IPS-15b (cell line): ENCODE measurements at regions not wholly inside any gene's neighbourhood (a gene's known extent, or its start where the extent isn't known, plus 50 kb on each side); places are given as distances from the start of the nearest gene placed in this dataset.

ENCODE experiments used
- H3K27me3 ChIP-seq: one replicate; pipeline ENCODE4 v1.6.1; 2013; ENCODE audit warnings: low read length; ENCODE audit not compliant: control insufficient read depth, insufficient read depth
- H3K36me3 ChIP-seq: one replicate; pipeline ENCODE4 v1.6.1; 2013; ENCODE audit warnings: low read length; ENCODE audit not compliant: control insufficient read depth, insufficient read depth
- H3K4me1 ChIP-seq: one replicate; pipeline ENCODE4 v1.6.1; 2013; ENCODE audit warnings: mild to moderate bottlenecking, low read length; ENCODE audit not compliant: control insufficient read depth, insufficient read depth
- H3K4me3 ChIP-seq: one replicate; pipeline ENCODE4 v1.5.1; 2013; ENCODE audit warnings: low read depth, low read length
- H3K9ac ChIP-seq: one replicate; pipeline ENCODE4 v1.6.1; 2013; ENCODE audit warnings: low read depth, mild to moderate bottlenecking, low read length
- H3K9me3 ChIP-seq: one replicate; pipeline ENCODE4 v1.6.1; 2013; ENCODE audit warnings: mild to moderate bottlenecking, low read length; ENCODE audit not compliant: control insufficient read depth, insufficient read depth

DNA sequence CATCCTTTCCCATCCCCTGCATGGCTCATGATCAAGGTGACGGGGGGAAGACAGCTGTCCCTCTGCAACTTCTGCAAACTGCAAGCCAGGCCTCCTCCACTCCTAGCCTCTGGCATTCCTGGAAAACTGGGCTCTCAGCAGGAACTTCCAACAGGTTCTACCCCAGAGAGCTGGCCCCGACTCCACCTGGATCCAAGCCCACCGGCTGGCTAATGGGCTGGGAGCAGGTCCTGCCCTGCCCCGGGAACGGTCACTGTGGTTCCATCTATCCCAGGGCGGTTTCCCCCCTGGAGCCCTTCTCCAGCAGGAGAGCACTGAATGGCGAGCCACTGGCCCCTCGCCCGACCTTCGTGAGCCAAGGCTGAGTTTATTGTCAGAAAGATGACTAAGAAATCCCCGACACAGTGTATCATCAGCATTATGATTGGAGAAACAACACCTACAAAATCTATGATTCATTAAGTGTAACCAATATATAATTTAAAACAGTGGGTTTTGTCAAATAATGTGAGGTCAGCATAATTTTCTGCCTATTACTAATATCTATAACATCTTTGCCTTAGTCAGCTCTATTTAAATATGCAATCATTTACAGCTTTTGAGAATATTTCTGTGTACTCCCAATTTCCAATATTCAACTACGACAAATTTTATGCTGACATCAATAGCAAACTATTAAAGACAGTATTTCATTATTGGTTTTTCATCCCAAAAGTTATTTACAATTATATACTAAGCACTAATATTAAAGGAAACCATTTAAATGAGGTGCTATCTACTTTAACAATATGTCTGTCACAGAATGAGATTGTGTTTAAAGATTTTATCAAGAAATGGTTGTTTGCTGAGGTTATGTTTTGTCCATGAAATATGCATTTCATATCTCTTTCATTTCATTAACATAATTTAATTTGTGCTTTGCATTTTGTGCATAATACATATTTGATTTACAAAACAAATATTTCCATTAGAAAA lies 133.0 kb downstream of the URI1 start:
- no peak overlapping the region for H3K9ac ChIP-seq
- no peaks in the 10 kb centered on the region for H3K36me3 ChIP-seq
- no peak overlapping the region for H3K4me3 ChIP-seq
- no peaks in the 10 kb centered on the region for H3K4me1 ChIP-seq
- H3K9me3 ChIP-seq = no peaks in the 10 kb centered on the region
- no peaks in the 10 kb centered on the region for H3K27me3 ChIP-seq

DNA sequence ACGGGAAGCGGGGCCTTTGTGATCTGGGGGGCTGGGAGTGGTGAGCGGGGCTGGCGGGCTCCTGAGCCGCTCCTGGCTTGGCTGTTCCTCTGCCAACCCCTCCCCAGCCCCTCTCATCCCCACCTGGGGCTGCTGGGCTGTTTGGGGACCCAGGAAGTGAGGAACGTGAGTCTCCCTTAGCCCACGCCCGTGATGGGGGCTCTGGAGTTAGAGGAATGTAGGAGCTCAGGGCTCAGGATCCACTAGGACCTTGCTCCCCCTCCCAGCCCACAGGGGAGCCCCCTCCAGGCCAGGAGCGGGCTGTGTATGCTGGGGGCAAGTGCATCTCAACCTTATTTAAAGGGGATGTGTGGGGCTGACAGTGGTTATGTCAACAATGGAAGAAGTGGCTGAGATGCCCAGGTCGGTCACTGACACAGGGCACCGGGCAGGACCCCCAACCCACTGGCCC lies 134.1 kb downstream of the URI1 start:
- Histone ChIP-seq H3K9me3 (no peaks in the 10 kb centered on the region), H3K4me3 (no peak overlapping the region), H3K9ac (no peak overlapping the region), H3K4me1 (no peaks in the 10 kb centered on the region), H3K36me3 (no peaks in the 10 kb centered on the region), H3K27me3 (no peaks in the 10 kb centered on the region)

DNA sequence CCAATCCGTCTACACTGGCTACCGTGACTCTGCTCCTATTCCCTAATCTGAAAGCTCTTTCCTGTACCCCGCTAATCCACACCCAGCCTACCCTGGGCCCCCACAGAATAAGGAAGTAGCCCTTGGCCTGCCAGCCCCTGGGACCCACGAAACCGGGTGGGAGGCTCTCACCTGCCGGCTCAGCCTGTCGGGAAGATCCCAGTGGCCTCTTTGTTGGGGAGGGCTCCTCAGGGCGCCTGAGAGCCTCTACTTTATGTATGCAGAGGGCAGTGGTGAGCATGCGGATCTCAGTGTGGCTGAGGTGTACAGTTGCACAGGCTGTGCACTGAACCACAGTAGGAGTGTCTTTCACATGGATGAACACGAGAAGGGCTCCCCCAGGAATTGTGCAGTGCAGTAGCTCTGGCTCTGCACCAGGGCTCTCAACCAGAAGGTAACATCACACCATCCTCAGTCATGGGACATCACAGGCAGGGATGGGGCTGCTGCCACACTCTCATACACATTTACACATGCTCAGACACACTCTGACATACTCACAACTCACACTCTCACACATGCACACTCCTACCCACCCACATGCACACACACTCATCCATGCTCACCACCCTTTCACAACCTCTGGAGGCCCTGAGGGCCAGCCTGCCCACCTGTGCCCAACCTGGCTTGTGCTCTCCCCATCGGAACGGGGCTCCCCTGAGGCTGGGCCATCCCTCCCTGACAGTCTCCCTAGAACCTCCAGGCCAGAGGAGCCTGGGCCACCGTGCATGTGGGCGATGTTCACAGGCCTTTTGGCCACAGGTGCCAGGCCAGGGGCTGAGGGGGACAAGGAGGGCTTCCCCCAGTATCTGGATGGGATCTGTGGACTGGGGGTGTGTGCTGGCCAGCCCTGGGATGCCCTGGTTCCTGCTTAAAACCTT lies 135.0 kb downstream of the URI1 start:
- no peak overlapping the region for H3K9ac ChIP-seq
- no peaks in the 10 kb centered on the region for H3K4me1 ChIP-seq
- H3K36me3 ChIP-seq = no peaks in the 10 kb centered on the region
- no peak overlapping the region for H3K4me3 ChIP-seq
- no peaks in the 10 kb centered on the region for H3K27me3 ChIP-seq
- no peaks in the 10 kb centered on the region for H3K9me3 ChIP-seq

DNA sequence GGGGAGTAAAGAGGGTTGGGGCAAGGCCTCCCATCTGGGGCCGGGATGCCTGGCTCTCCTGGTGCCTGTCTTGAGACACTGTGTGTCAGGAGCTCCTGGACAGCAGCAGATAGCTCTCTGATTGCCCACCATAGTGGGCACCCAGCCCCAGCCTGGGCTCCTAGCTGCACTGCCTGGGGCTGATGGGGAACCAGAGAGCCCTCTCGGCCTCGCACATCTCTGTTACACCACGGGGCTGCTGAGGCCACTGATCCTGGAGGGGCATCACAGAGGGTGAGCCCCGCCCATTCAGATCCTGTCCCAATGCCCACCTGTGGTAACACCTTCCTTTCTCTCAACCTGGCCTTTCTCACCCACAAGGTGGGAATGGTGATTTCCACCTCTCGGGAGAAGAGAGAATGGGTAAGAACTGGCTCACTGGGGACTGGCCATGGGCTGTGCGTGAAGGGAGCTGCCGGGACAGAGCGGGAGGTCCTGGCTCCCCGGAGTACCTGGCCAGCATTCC lies 135.9 kb downstream of the URI1 start:
- Histone ChIP-seq H3K36me3 (no peaks in the 10 kb centered on the region), H3K27me3 (no peaks in the 10 kb centered on the region)

DNA sequence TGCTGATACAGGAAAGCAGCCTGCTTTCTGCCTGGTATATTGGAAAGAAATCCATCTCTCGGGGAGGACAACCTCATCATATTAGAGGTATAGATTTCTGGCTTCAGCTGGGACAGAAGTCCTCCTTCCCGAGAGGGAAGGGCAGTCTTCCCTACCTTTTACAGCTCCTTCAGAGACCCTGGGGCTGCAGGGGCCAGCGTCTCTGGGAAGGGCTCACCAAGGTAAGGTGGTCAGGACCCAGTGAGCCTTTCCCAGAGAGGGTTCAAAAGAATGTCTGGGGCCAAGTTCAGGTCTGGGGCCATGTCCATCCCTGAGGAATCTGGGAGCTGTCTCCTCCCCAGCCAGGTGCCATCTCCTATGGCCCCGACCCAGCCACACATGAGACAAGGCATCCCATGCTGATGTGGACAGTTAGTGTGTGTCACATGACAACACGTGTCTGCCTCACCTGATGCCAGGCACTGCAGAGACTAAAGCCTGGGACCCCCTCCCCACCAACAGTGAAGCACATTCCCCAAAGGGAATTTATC lies 136.4 kb downstream of the URI1 start:
- Histone ChIP-seq H3K36me3 (no peaks in the 10 kb centered on the region), H3K9ac (no peak overlapping the region), H3K4me3 (no peak overlapping the region), H3K4me1 (no peaks in the 10 kb centered on the region), H3K27me3 (no peaks in the 10 kb centered on the region), H3K9me3 (no peaks in the 10 kb centered on the region)

More for the DNA sequence above, 135.9 kb downstream of the URI1 start:
- Histone ChIP-seq H3K4me3 (no peak overlapping the region), H3K9ac (no peak overlapping the region), H3K4me1 (no peaks in the 10 kb centered on the region), H3K9me3 (no peaks in the 10 kb centered on the region)

DNA sequence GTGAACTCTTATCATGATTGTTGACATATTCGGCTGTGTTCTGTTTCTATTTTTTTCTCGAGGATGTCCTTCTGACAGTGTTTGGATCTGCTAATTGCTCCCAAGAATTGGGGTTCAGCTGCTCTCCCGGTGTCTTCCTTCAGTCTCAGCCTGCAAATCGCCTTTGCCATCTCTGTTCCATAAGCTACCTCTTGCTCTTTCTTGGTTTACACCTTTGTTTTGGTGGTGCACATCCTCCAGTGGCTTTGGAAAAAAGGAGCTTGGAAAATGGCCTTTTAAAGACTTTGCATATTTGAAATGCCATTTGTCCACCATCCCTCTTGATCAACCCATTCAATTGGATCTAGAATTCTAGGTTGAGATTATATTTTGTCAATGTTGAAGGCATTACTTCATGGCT lies 137.2 kb downstream of the URI1 start:
- Histone ChIP-seq H3K27me3 (no peaks in the 10 kb centered on the region), H3K36me3 (no peaks in the 10 kb centered on the region), H3K9me3 (no peaks in the 10 kb centered on the region), H3K4me3 (no peak overlapping the region), H3K4me1 (no peaks in the 10 kb centered on the region), H3K9ac (no peak overlapping the region)

DNA sequence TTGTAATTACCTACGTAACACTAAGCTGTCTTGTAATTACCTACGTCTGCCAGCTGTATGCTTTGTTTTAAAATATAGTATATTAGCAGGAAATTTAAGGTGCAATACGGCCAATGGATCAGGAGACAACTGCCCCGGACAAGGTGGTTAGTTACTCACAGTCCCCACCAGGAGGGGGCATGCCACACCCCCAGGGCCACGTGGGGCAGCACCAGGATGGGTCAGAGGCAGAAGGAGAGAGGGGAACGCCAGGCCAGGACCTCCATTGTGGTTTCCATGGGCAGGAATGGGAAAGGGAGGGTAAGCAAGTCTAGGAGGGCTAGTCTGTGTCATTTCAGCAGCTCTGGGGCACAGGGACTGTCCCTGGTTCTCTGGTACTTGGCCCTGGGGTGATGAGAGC lies 140.1 kb downstream of the URI1 start:
- Histone ChIP-seq H3K27me3 (no peaks in the 10 kb centered on the region), H3K36me3 (no peaks in the 10 kb centered on the region), H3K4me3 (no peak overlapping the region), H3K9me3 (no peaks in the 10 kb centered on the region), H3K4me1 (no peaks in the 10 kb centered on the region), H3K9ac (no peak overlapping the region)

DNA sequence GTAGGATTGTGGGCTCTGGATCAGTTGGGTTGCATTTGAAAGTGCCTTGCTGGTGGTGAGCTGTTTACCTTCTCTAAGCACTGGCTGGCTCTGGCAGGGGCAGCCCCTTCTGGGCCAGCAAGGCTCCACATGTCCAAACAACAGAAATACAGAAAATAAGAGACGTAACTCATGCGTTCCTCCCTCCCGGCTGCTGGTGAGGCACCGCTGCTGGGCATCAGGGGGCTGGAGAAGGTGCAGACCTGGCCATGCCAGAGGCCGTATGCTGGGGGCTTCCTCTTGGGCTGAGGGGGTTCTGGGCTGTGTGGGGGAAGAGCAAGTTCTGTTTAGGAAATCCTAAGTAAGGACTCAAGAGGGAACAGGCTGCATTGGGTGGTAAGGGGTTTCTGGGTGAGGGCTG lies 140.6 kb downstream of the URI1 start:
- no peaks in the 10 kb centered on the region for H3K4me1 ChIP-seq
- H3K4me3 ChIP-seq = no peak overlapping the region
- H3K9me3 ChIP-seq = no peaks in the 10 kb centered on the region
- H3K36me3 ChIP-seq = no peaks in the 10 kb centered on the region
- H3K9ac ChIP-seq = no peak overlapping the region
- no peaks in the 10 kb centered on the region for H3K27me3 ChIP-seq

DNA sequence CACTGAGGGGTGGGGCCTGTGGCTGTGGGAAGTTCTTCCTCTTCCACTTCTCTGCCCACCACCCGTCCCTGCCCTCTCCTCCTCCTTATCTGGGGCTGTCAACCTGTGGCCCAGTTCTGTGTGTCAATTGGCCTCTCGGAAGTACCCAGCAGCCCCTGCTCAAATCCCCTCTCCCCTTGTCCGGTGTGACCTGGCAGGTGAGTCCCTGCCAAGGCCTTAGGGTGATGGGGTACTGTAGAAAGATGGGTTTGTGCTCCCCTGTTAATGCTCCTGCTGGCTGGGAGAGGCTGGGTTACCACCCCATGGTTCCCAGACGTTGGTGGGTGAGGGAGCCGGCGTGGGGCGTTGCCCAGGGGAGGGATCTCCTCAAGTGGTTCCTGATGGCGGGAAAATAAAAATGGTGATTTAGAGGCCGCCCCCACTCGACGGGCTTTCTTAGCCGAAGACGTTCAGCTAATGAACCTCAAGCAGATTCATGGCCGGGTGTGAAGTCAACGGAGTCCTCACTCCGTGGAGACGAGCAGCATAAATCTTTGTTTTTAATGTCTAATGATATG lies 141.2 kb downstream of the URI1 start:
- no peak overlapping the region for H3K9ac ChIP-seq
- H3K9me3 ChIP-seq = no peaks in the 10 kb centered on the region
- no peaks in the 10 kb centered on the region for H3K4me1 ChIP-seq
- no peaks in the 10 kb centered on the region for H3K27me3 ChIP-seq
- no peak overlapping the region for H3K4me3 ChIP-seq
- no peaks in the 10 kb centered on the region for H3K36me3 ChIP-seq

DNA sequence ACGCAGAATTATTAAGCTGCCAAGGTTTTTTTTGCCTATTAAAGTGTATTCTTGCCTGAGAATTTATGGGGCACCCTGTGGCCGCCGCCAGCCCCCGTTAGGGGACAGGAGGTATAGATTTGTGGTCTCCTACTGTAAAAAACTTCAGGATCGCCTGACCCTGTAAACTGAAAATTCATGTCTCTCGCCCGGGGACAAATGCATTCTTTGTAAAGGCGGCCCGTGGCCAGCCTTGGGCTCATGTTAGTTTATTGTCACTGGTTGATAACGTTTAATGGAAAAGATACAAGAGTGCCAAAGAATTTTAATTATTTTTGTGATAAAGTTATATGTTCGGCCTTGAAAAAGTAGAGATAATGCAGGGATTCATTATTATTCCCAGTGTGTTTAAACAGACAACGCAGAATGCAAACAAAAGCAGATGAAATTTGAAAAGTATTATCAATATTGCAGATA lies 141.7 kb downstream of the URI1 start:
- no peaks in the 10 kb centered on the region for H3K9me3 ChIP-seq
- no peak overlapping the region for H3K9ac ChIP-seq
- no peaks in the 10 kb centered on the region for H3K36me3 ChIP-seq
- H3K27me3 ChIP-seq = no peaks in the 10 kb centered on the region
- no peaks in the 10 kb centered on the region for H3K4me1 ChIP-seq
- H3K4me3 ChIP-seq = no peak overlapping the region

DNA sequence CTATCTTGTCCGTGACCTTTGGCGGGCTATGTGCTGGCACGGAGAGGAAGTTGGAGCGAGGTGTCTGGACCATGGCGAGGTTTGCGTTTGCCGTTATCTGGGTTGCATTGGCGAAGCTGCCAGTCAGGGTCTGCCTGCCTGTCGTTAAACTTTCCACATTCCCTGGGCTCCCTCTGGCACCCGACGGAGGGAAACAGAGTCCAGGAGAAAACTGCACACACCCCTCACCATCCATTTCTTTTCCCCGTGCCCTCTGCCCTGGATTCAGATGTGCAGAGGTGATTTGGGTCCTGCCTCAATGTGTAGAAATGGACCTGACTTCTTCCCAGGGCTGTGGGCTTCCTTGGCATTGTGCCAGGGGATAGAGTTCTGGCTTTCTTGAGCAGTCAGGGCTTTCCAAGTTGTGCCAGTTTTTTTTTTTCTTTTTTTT lies 142.4 kb downstream of the URI1 start:
- Histone ChIP-seq H3K27me3 (no peaks in the 10 kb centered on the region), H3K36me3 (no peaks in the 10 kb centered on the region), H3K9me3 (no peaks in the 10 kb centered on the region), H3K4me3 (no peak overlapping the region), H3K4me1 (no peaks in the 10 kb centered on the region), H3K9ac (no peak overlapping the region)
